ENCODE measurements at regions not wholly inside any gene's neighbourhood (a gene's known extent, or its start where the extent isn't known, plus 50 kb on each side); places are given as distances from the start of the nearest gene placed in this dataset.

GRCh38 chr6:78639111-78640110, 227.9 kb upstream of the IRAK1BP1 start:
- TF ChIP-seq POLR2A (IDR thresholded peaks at IDR 0.05; ENCODE audit: low read depth, low read length) (no peak), MAFK (IDR thresholded peaks at IDR 0.05; ENCODE audit: low read depth, low read length) (no peak), CTCF (conservative IDR thresholded peaks at IDR 0.05; ENCODE audit: low read depth, low read length) (no peak), RFX5 (IDR thresholded peaks at IDR 0.05; ENCODE audit: low read depth, low read length) (no peak), BHLHE40 (IDR thresholded peaks at IDR 0.05; ENCODE audit: low read depth, low read length) (no peak), RAD21 (IDR thresholded peaks at IDR 0.05; ENCODE audit: low read length) (no peak), CEBPB (IDR thresholded peaks at IDR 0.05; ENCODE audit: low read depth, low read length) (no peak), MAZ (IDR thresholded peaks at IDR 0.05; ENCODE audit: borderline replicate concordance, low read depth, low read length) (no peak), ELK1 (IDR thresholded peaks at IDR 0.05; ENCODE audit: borderline replicate concordance, low read depth, low read length) (no peak)

Measured in IMR-90 (cell line).